Keratinocyte (primary cell): ENCODE measurements at regions not wholly inside any gene's neighbourhood (a gene's known extent, or its start where the extent isn't known, plus 50 kb on each side); places are given as distances from the start of the nearest gene placed in this dataset.

ENCODE experiments used
- DNase-seq: peaks from one replicate; pipeline ENCODE4 v3.0.0-alpha.2; 2011; ENCODE audit warnings: low read depth, missing footprints, low spot score
- FAIRE-seq: peaks from 2 replicates; lab custom pipeline; 2011; peaks lifted over from hg19 to GRCh38; lab: Jason Lieb, UNC
- H2AFZ ChIP-seq: 2 replicates; pipeline ENCODE4 v1.6.0; 2012; ENCODE audit warnings: low read length, control low read depth, inconsistent platforms; ENCODE audit not compliant: control insufficient read depth
- H3K27ac ChIP-seq: 2 replicates; pipeline ENCODE4 v1.5.1; 2011; ENCODE audit warnings: low read length; ENCODE audit not compliant: control insufficient read depth, insufficient read depth
- H3K27me3 ChIP-seq: 3 replicates; pipeline ENCODE4 v1.6.0; 2011; ENCODE audit warnings: low read length; ENCODE audit not compliant: control insufficient read depth, insufficient read depth; ENCODE audit errors: extremely low read depth
- H3K36me3 ChIP-seq, 2 experiments: 2 replicates in 1 of 2; 3 replicates in 1 of 2; pipeline ENCODE4 v1.5.1; 2011; ENCODE audit warnings: low read length in 2 of 2, mild to moderate bottlenecking in 1 of 2; ENCODE audit not compliant: control insufficient read depth in 2 of 2, insufficient read depth in 2 of 2; ENCODE audit errors: extremely low read depth in 1 of 2
- H3K4me1 ChIP-seq: 3 replicates; pipeline ENCODE4 v1.5.1; 2011; ENCODE audit warnings: low read length; ENCODE audit not compliant: control insufficient read depth, insufficient read depth; ENCODE audit errors: extremely low read depth
- H3K4me2 ChIP-seq: 3 replicates; pipeline ENCODE4 v1.6.0; 2011; ENCODE audit warnings: low read depth, low read length; ENCODE audit not compliant: control insufficient read depth, insufficient read depth; ENCODE audit errors: extremely low read depth
- H3K4me3 ChIP-seq, 3 experiments: fragments of 200-600 bp in 1 of 3; sonication (generic) in 1 of 3; 2 replicates in 2 of 3; 3 replicates in 1 of 3; pipeline ENCODE4 v1.5.1; 2011 to 2016; ENCODE audit warnings: low read length in 3 of 3, mild to moderate bottlenecking in 3 of 3, control low read depth in 2 of 3, inconsistent platforms in 1 of 3, low read depth in 1 of 3, mixed read lengths in 1 of 3, mixed run types in 1 of 3, moderate library complexity in 1 of 3; ENCODE audit not compliant: control insufficient read depth in 2 of 3, insufficient read depth in 2 of 3; ENCODE audit errors: extremely low read depth in 1 of 3
- H3K79me2 ChIP-seq: 2 replicates; pipeline ENCODE4 v1.6.0; 2012; ENCODE audit warnings: low read length; ENCODE audit not compliant: control insufficient read depth, insufficient read depth
- H3K9ac ChIP-seq: 3 replicates; pipeline ENCODE4 v1.6.0; 2011; ENCODE audit warnings: low read length; ENCODE audit not compliant: control insufficient read depth, insufficient read depth; ENCODE audit errors: extremely low read depth
- H3K9me1 ChIP-seq: 3 replicates; pipeline ENCODE4 v1.6.0; 2011; ENCODE audit warnings: low read length; ENCODE audit not compliant: control insufficient read depth, insufficient read depth; ENCODE audit errors: extremely low read depth
- H3K9me3 ChIP-seq: 2 replicates; pipeline ENCODE4 v1.5.1; 2012; ENCODE audit warnings: low read depth, low read length; ENCODE audit not compliant: control insufficient read depth
- H4K20me1 ChIP-seq: 3 replicates; pipeline ENCODE4 v1.6.0; 2011; ENCODE audit warnings: low read length; ENCODE audit not compliant: control insufficient read depth, insufficient read depth; ENCODE audit errors: extremely low read depth
- EZH2 ChIP-seq: IDR thresholded peaks from one replicate; pipeline ENCODE4 v1.6.1; 2012; ENCODE audit warnings: inconsistent platforms, mild to moderate bottlenecking, low read length, moderate library complexity
- dilution Hi-C: fragments of 300-500 bp; cut with MboI; formaldehyde crosslinking; loops from one replicate; pipeline ENCODE4 v1.7.0; 2020; ENCODE audit warnings: low sequenced_read_pairs; ENCODE audit not compliant: extremely low pct_ligation_motif_present
- TF ChIP-seq, protein P1 (sequence below), 3 experiments: IDR thresholded peaks in 1 of 3; conservative IDR thresholded peaks in 1 of 3; optimal IDR thresholded peaks in 1 of 3; 2 replicates in 2 of 3; 3 replicates in 1 of 3; pipeline versions ENCODE3 to v1.5.1; 2011; ENCODE audit warnings: low read length in 3 of 3, mild to moderate bottlenecking in 3 of 3, moderate library complexity in 2 of 3, control low read depth in 1 of 3, inconsistent platforms in 1 of 3; ENCODE audit not compliant: insufficient read depth in 2 of 3; ENCODE audit errors: extremely low read depth in 1 of 3

- FAIRE-seq: no peak
- Histone ChIP-seq H2AFZ (no peak overlapping the region), H4K20me1 (no peaks in the 10 kb centered on the region)
These were observed 538.9 kb upstream of the API5 start for GRCh38 chr11:42772886-42773285.

GRCh38 chr11:42773729-42774128 lies 538.1 kb upstream of the API5 start:
- H4K20me1 ChIP-seq: no peaks in the 10 kb centered on the region
- no peak overlapping the region for H3K9ac ChIP-seq
- no peak overlapping the region for H3K27ac ChIP-seq
- dilution Hi-C loops: no loop called here
- no peaks in the 10 kb centered on the region for H3K4me1 ChIP-seq
- H3K79me2 ChIP-seq: no peaks in the 10 kb centered on the region
- H3K9me1 ChIP-seq: no peaks in the 10 kb centered on the region
- FAIRE-seq (no peak), DNase-seq (no peak)
- no peak overlapping the region for H2AFZ ChIP-seq
- H3K4me2 ChIP-seq: no peak overlapping the region
- H3K4me3 ChIP-seq: no peak overlapping the region
- H3K36me3 ChIP-seq: no peaks in the 10 kb centered on the region
- H3K27me3 ChIP-seq: no peaks in the 10 kb centered on the region
- TF ChIP-seq, protein P1, sequence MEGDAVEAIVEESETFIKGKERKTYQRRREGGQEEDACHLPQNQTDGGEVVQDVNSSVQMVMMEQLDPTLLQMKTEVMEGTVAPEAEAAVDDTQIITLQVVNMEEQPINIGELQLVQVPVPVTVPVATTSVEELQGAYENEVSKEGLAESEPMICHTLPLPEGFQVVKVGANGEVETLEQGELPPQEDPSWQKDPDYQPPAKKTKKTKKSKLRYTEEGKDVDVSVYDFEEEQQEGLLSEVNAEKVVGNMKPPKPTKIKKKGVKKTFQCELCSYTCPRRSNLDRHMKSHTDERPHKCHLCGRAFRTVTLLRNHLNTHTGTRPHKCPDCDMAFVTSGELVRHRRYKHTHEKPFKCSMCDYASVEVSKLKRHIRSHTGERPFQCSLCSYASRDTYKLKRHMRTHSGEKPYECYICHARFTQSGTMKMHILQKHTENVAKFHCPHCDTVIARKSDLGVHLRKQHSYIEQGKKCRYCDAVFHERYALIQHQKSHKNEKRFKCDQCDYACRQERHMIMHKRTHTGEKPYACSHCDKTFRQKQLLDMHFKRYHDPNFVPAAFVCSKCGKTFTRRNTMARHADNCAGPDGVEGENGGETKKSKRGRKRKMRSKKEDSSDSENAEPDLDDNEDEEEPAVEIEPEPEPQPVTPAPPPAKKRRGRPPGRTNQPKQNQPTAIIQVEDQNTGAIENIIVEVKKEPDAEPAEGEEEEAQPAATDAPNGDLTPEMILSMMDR (optimal IDR thresholded peaks at IDR 0.05 in 1 of 3, IDR thresholded peaks at IDR 0.05 in 1 of 3, conservative IDR thresholded peaks at IDR 0.05 in 1 of 3; ENCODE audit: extremely low read depth in 1 of 3, insufficient read depth in 2 of 3, low read length in 3 of 3): no peak
- no peak for TF ChIP-seq EZH2
- H3K9me3 ChIP-seq: no peaks in the 10 kb centered on the region

More at GRCh38 chr11:42772886-42773285, 538.9 kb upstream of the API5 start:
- Histone ChIP-seq H3K4me3 (no peak overlapping the region), H3K9ac (no peak overlapping the region), H3K9me3 (no peaks in the 10 kb centered on the region), H3K79me2 (no peaks in the 10 kb centered on the region), H3K27me3 (no peaks in the 10 kb centered on the region), H3K36me3 (no peaks in the 10 kb centered on the region), H3K9me1 (no peaks in the 10 kb centered on the region), H3K27ac (no peak overlapping the region), H3K4me2 (no peak overlapping the region), H3K4me1 (no peaks in the 10 kb centered on the region)
- dilution Hi-C loops: no loop called here
- no peak for DNase-seq
- no peak for TF ChIP-seq EZH2
- TF ChIP-seq, protein P1 (optimal IDR thresholded peaks at IDR 0.05 in 1 of 3, IDR thresholded peaks at IDR 0.05 in 1 of 3, conservative IDR thresholded peaks at IDR 0.05 in 1 of 3; ENCODE audit: extremely low read depth in 1 of 3, insufficient read depth in 2 of 3, low read length in 3 of 3): no peak
